HG02678 (cell line): ENCODE measurements at regions not wholly inside any gene's neighbourhood (a gene's known extent, or its start where the extent isn't known, plus 50 kb on each side); places are given as distances from the start of the nearest gene placed in this dataset.

Experiments used
- ATAC-seq: cut with Tn5 transposase; IDR thresholded peaks from one replicate; pipeline ENCODE4 v1.9.1; 2021; ENCODE audit warnings: mild to moderate bottlenecking, moderate library complexity; ENCODE audit not compliant: unreplicated experiment

- ATAC-seq = no peak
These were observed 759.6 kb downstream of the RAB28 start for GRCh38 chr4:12724510-12724909.

GRCh38 chr4:12723849-12724447 lies 760.2 kb downstream of the RAB28 start:
- ATAC-seq = no peak

- no peak for ATAC-seq
These were observed 767.2 kb downstream of the RAB28 start for GRCh38 chr4:12716896-12717295.

- ATAC-seq = no peak
These were observed 771.3 kb downstream of the RAB28 start for GRCh38 chr4:12712648-12713339.

- no peak for ATAC-seq
These were observed 776.6 kb downstream of the RAB28 start for GRCh38 chr4:12707381-12708175.

- ATAC-seq = no peak
These were observed 781.1 kb downstream of the RAB28 start for GRCh38 chr4:12703036-12703435.

- ATAC-seq = peak; percentile 62
These were observed 782.8 kb downstream of the RAB28 start for GRCh38 chr4:12701384-12701783.

- peak; percentile 54 for ATAC-seq
These were observed 786.2 kb downstream of the RAB28 start for GRCh38 chr4:12697970-12698369.

GRCh38 chr4:12692815-12693214 lies 791.3 kb downstream of the RAB28 start:
- no peak for ATAC-seq

GRCh38 chr4:12691168-12691567 lies 793.0 kb downstream of the RAB28 start:
- ATAC-seq = no peak

- ATAC-seq = no peak
These were observed 794.7 kb downstream of the RAB28 start for GRCh38 chr4:12689457-12689856.

GRCh38 chr4:12679217-12679616 lies 804.9 kb downstream of the RAB28 start:
- ATAC-seq = no peak

- no peak for ATAC-seq
These were observed 810.0 kb downstream of the RAB28 start for GRCh38 chr4:12674184-12674583.

GRCh38 chr4:12672303-12672702 lies 811.8 kb downstream of the RAB28 start:
- no peak for ATAC-seq

- ATAC-seq = no peak
These were observed 826.0 kb downstream of the RAB28 start for GRCh38 chr4:12658146-12658545.

GRCh38 chr4:12651876-12652275 lies 832.3 kb downstream of the RAB28 start:
- ATAC-seq = no peak

GRCh38 chr4:12645732-12646131 lies 838.4 kb downstream of the RAB28 start:
- no peak for ATAC-seq

GRCh38 chr4:12644261-12644660 lies 839.9 kb downstream of the RAB28 start:
- ATAC-seq = no peak

- no peak for ATAC-seq
These were observed 847.9 kb downstream of the RAB28 start for GRCh38 chr4:12636191-12636590.

GRCh38 chr4:12635629-12636028 lies 848.5 kb downstream of the RAB28 start:
- no peak for ATAC-seq

- ATAC-seq = peak; percentile 100
These were observed 851.0 kb downstream of the RAB28 start for GRCh38 chr4:12633053-12633651.

- no peak for ATAC-seq
These were observed 868.3 kb downstream of the RAB28 start for GRCh38 chr4:12615822-12616221.
